GM23338 (cell line): ENCODE measurements at regions not wholly inside any gene's neighbourhood (a gene's known extent, or its start where the extent isn't known, plus 50 kb on each side); places are given as distances from the start of the nearest gene placed in this dataset.
A peak's percentile ranks its signal among the peaks of the same experiment; 100 is the strongest.

ENCODE experiments used
- ATAC-seq: fragments of 200-7000 bp; cut with Tn5 transposase; 3 replicates; pipeline ENCODE4 v1.9.1; 2020
- DNase-seq: peaks from one replicate; pipeline ENCODE4 v3.0.0-alpha.2; 2015; ENCODE audit warnings: low spot score
- H2AFZ ChIP-seq: fragments of 200-600 bp; sonication (generic); 2 replicates; pipeline ENCODE4 v1.8.0; 2016; ENCODE audit warnings: antibody characterized with exemption, mild to moderate bottlenecking, moderate library complexity
- H3F3A ChIP-seq: fragments of 200-600 bp; sonication (generic); replicated peaks from 2 replicates; pipeline ENCODE4 v1.8.0; 2017; ENCODE audit warnings: antibody characterized with exemption, mixed run types, low read depth
- H3K27ac ChIP-seq: fragments of 200-600 bp; sonication (generic); 2 replicates; pipeline ENCODE4 v1.6.1; 2016; ENCODE audit warnings: low read depth
- H3K27me3 ChIP-seq: fragments of 200-600 bp; sonication (generic); 2 replicates; pipeline ENCODE4 v1.8.0; 2016; ENCODE audit warnings: mild to moderate bottlenecking, mixed run types, moderate library complexity; ENCODE audit not compliant: insufficient read depth
- H3K36me3 ChIP-seq: fragments of 200-600 bp; sonication (generic); 2 replicates; pipeline ENCODE4 v1.8.0; 2016; ENCODE audit warnings: mild to moderate bottlenecking; ENCODE audit not compliant: insufficient read depth
- H3K4me1 ChIP-seq: fragments of 200-600 bp; sonication (generic); 2 replicates; pipeline ENCODE4 v1.8.0; 2016; ENCODE audit warnings: mild to moderate bottlenecking, moderate library complexity; ENCODE audit not compliant: insufficient read depth
- H3K4me2 ChIP-seq: fragments of 200-600 bp; sonication (generic); 2 replicates; pipeline ENCODE4 v1.7.1; 2017; ENCODE audit warnings: mixed run types
- H3K4me3 ChIP-seq: fragments of 200-600 bp; sonication (generic); 2 replicates; pipeline ENCODE4 v1.6.1; 2016; ENCODE audit warnings: mixed run types
- H3K79me2 ChIP-seq: fragments of 200-600 bp; sonication (generic); replicated peaks from 2 replicates; pipeline ENCODE4 v1.8.0; 2017; ENCODE audit warnings: mild to moderate bottlenecking; ENCODE audit not compliant: insufficient read depth
- H3K9me2 ChIP-seq: fragments of 200-600 bp; sonication (generic); 2 replicates; pipeline ENCODE4 v1.8.0; 2017; ENCODE audit not compliant: insufficient read depth
- H4K20me1 ChIP-seq: fragments of 200-600 bp; sonication (generic); replicated peaks from 2 replicates; pipeline ENCODE4 v1.8.0; 2017; ENCODE audit warnings: mild to moderate bottlenecking; ENCODE audit not compliant: insufficient read depth
- H3K27ac Mint-ChIP-seq: 2 replicates; pipeline ENCODE4 v1.8.0; 2020; ENCODE audit warnings: inconsistent platforms, mild to moderate bottlenecking, moderate library complexity, mixed read lengths
- H3K27me3 Mint-ChIP-seq: 3 replicates; pipeline ENCODE4 v1.8.0; 2022; ENCODE audit warnings: low read depth, mild to moderate bottlenecking, moderate library complexity, mixed read lengths, inconsistent platforms; ENCODE audit not compliant: insufficient read depth, poor library complexity
- H3K36me3 Mint-ChIP-seq: 3 replicates; pipeline ENCODE4 v1.8.0; 2021; ENCODE audit warnings: low read depth, mild to moderate bottlenecking, inconsistent platforms, moderate library complexity, mixed read lengths
- H3K4me1 Mint-ChIP-seq: 3 replicates; pipeline ENCODE4 v1.8.0; 2020; ENCODE audit warnings: mild to moderate bottlenecking, inconsistent platforms, mixed read lengths
- H3K4me3 Mint-ChIP-seq: 3 replicates; pipeline ENCODE4 v1.8.0; 2021; ENCODE audit warnings: moderate library complexity, mild to moderate bottlenecking, inconsistent platforms, mixed read lengths
- H3K9me3 Mint-ChIP-seq: 3 replicates; pipeline ENCODE4 v1.8.0; 2020; ENCODE audit warnings: moderate library complexity, mild to moderate bottlenecking, inconsistent platforms, mixed read lengths
- CREB1 ChIP-seq: fragments of 250-450 bp; sonication (Bioruptor Pico); IDR thresholded peaks from 2 replicates; pipeline ENCODE4 v1.5.0; 2020; ENCODE audit warnings: low read depth, mild to moderate bottlenecking, moderate library complexity
- EZH2 ChIP-seq: fragments of 200-600 bp; sonication (generic); IDR thresholded peaks from one replicate; pipeline ENCODE4 v1.8.0; 2017; ENCODE audit warnings: antibody characterized with exemption, mild to moderate bottlenecking, low read depth; ENCODE audit not compliant: unreplicated experiment
- EZH2phosphoT487 ChIP-seq: fragments of 200-600 bp; sonication (generic); IDR thresholded peaks from one replicate; pipeline ENCODE4 v1.8.1; 2018; ENCODE audit warnings: antibody characterized with exemption; ENCODE audit not compliant: unreplicated experiment
- JUNB ChIP-seq: IDR thresholded peaks from one replicate; pipeline ENCODE4 v1.6.1; 2016; ENCODE audit warnings: antibody characterized with exemption; ENCODE audit not compliant: unreplicated experiment
- NANOG ChIP-seq: IDR thresholded peaks from 2 replicates; pipeline ENCODE4 v1.6.1; 2016; ENCODE audit warnings: antibody characterized with exemption, borderline replicate concordance
- POLR2AphosphoS5 ChIP-seq: IDR thresholded peaks from 2 replicates; pipeline ENCODE4 v1.6.1; 2016; ENCODE audit warnings: antibody characterized with exemption, low read depth
- STAT1 ChIP-seq: IDR thresholded peaks from one replicate; pipeline ENCODE4 v1.6.1; 2016; ENCODE audit warnings: antibody characterized with exemption; ENCODE audit not compliant: unreplicated experiment
- ZNF331 ChIP-seq: fragments of 250-450 bp; sonication (Bioruptor Pico); IDR thresholded peaks from 2 replicates; pipeline ENCODE4 v1.5.0; 2020; ENCODE audit warnings: low read depth, mild to moderate bottlenecking, moderate library complexity
- TF ChIP-seq, protein P1 (sequence below), 2 experiments: fragments of 200-600 bp in 1 of 2; sonication (generic) in 1 of 2; conservative IDR thresholded peaks; 2 replicates each; pipeline versions ENCODE4 v1.5.1 to v1.6.1; 2016 to 2017; ENCODE audit warnings: antibody characterized with exemption in 2 of 2, low read depth in 2 of 2, mild to moderate bottlenecking in 2 of 2, moderate library complexity in 1 of 2
- TF ChIP-seq, protein P2 (sequence below): IDR thresholded peaks from 2 replicates; pipeline ENCODE4 v1.6.1; 2016; ENCODE audit warnings: antibody characterized with exemption

- peaks cover 8% of the 10 kb centered on the region; the same call in 2 of the 3 replicates for H3K9me3 Mint-ChIP-seq
- Histone ChIP-seq H3K4me2 (no peak overlapping the region), H4K20me1 (no peaks in the 10 kb centered on the region), H3K4me1 (no peaks in the 10 kb centered on the region), H3K36me3 (no peaks in the 10 kb centered on the region), H3K9me2 (no peaks in the 10 kb centered on the region), H3K79me2 (no peaks in the 10 kb centered on the region), H2AFZ (no peak overlapping the region), H3K27ac (no peak overlapping the region), H3K27me3 (no peaks in the 10 kb centered on the region), H3K4me3 (no peak overlapping the region), H3F3A (no peaks in the 10 kb centered on the region)
- H3K36me3 Mint-ChIP-seq, result peaks cover 3% of the 10 kb centered on the region; the same call in 1 of the 3 replicates
- DNase-seq, result no peak
- no peak overlapping the region for H3K27ac Mint-ChIP-seq
- ATAC-seq, result no peak
- peaks cover 2% of the 10 kb centered on the region for H3K27me3 Mint-ChIP-seq
- no peak overlapping the region for H3K4me3 Mint-ChIP-seq
- no peaks in the 10 kb centered on the region; the same call in 2 of the 3 replicates for H3K4me1 Mint-ChIP-seq
- TF ChIP-seq EZH2, result no peak
- TF ChIP-seq EZH2phosphoT487, result no peak
- no peak for TF ChIP-seq STAT1
- TF ChIP-seq JUNB, result no peak
- no peak for TF ChIP-seq POLR2AphosphoS5
- TF ChIP-seq ZNF331 (CRISPR knock-in tag), result no peak
- TF ChIP-seq NANOG, result no peak
- TF ChIP-seq CREB1 (CRISPR knock-in tag), result no peak
- TF ChIP-seq, protein P1, sequence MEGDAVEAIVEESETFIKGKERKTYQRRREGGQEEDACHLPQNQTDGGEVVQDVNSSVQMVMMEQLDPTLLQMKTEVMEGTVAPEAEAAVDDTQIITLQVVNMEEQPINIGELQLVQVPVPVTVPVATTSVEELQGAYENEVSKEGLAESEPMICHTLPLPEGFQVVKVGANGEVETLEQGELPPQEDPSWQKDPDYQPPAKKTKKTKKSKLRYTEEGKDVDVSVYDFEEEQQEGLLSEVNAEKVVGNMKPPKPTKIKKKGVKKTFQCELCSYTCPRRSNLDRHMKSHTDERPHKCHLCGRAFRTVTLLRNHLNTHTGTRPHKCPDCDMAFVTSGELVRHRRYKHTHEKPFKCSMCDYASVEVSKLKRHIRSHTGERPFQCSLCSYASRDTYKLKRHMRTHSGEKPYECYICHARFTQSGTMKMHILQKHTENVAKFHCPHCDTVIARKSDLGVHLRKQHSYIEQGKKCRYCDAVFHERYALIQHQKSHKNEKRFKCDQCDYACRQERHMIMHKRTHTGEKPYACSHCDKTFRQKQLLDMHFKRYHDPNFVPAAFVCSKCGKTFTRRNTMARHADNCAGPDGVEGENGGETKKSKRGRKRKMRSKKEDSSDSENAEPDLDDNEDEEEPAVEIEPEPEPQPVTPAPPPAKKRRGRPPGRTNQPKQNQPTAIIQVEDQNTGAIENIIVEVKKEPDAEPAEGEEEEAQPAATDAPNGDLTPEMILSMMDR (conservative IDR thresholded peaks at IDR 0.05; ENCODE audit: low read depth in 2 of 2), result no peak
- TF ChIP-seq, protein P2, sequence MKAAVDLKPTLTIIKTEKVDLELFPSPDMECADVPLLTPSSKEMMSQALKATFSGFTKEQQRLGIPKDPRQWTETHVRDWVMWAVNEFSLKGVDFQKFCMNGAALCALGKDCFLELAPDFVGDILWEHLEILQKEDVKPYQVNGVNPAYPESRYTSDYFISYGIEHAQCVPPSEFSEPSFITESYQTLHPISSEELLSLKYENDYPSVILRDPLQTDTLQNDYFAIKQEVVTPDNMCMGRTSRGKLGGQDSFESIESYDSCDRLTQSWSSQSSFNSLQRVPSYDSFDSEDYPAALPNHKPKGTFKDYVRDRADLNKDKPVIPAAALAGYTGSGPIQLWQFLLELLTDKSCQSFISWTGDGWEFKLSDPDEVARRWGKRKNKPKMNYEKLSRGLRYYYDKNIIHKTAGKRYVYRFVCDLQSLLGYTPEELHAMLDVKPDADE, result no peak
Measured at GRCh38 chr13:39283072-39283471, 244.8 kb downstream of the NHLRC3 start.

DNA sequence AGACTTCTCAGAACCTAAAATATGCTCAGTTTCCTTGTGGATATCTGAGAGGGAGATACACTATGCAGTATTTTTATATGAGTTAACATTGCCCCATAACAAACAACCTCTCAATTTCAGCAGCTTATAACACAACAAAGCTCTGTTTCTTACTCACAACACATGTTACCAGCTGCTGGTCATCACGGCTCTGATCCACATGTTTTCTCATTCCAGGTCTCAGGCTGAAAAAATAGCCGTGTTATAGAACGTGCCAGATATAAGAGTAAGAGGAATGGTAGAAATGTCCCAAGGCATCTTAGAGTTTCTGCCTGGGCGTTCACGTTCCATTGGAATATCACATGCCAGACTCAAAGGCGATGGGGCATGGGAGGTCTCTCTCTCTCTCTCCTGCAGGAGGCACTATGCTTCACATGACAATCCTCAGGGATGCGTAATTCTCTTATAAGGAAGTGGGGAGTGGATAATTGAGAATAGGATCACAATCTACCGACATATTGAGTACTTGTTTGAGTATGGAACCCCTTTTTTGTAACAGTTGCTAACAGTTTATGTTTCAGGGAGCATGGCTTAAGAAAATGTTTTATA lies 246.6 kb downstream of the NHLRC3 start:
- peaks cover 3% of the 10 kb centered on the region; the same call in 1 of the 3 replicates for H3K36me3 Mint-ChIP-seq
- H3K4me1 ChIP-seq, result no peaks in the 10 kb centered on the region
- peaks cover 13% of the 10 kb centered on the region; the same call in 2 of the 3 replicates for H3K9me3 Mint-ChIP-seq
- no peak overlapping the region for H3K27ac Mint-ChIP-seq
- no peaks in the 10 kb centered on the region for H3K27me3 ChIP-seq
- no peak overlapping the region for H3K4me2 ChIP-seq
- TF ChIP-seq JUNB, result no peak
- TF ChIP-seq, protein P1 (conservative IDR thresholded peaks at IDR 0.05; ENCODE audit: low read depth in 2 of 2), result peak; percentile 74 to 80
- H3K4me1 Mint-ChIP-seq, result no peaks in the 10 kb centered on the region; the same call in 2 of the 3 replicates
- H2AFZ ChIP-seq, result no peak overlapping the region
- no peak overlapping the region for H3K4me3 Mint-ChIP-seq
- H3K9me2 ChIP-seq, result peaks cover 5% of the 10 kb centered on the region; the same call in 1 of the 2 replicates
- ATAC-seq (peak; percentile 71), DNase-seq (peak; percentile 67)
- no peaks in the 10 kb centered on the region for H3F3A ChIP-seq
- H3K4me3 ChIP-seq, result no peak overlapping the region
- H3K36me3 ChIP-seq, result no peaks in the 10 kb centered on the region
- peaks cover 2% of the 10 kb centered on the region for H3K27me3 Mint-ChIP-seq
- no peaks in the 10 kb centered on the region for H4K20me1 ChIP-seq
- H3K27ac ChIP-seq, result no peak overlapping the region
- H3K79me2 ChIP-seq, result no peaks in the 10 kb centered on the region
